ENCODE measurements at regions not wholly inside any gene's neighbourhood (a gene's known extent, or its start where the extent isn't known, plus 50 kb on each side); places are given as distances from the start of the nearest gene placed in this dataset.

DNA sequence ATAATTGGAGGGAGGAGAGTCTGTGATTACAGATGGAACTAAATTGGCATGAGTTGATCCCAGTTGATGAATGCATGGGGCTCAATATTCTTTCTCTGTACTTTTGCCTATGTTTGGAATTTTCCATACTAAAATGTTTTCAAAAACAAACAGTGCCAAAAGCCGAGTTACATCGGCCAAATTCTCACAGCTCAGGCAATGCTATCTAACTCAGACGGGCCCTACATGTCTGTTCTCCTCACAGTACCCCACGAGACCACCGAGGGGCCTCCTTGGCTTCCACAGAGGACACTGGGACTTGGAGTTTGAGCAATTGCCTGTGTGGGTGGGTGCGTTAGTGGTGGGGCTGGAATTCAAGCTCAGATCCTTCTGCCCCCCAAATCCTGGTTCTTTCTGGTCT is 413.2 kb downstream of the CDH26 start:
- TF ChIP-seq, protein P1, sequence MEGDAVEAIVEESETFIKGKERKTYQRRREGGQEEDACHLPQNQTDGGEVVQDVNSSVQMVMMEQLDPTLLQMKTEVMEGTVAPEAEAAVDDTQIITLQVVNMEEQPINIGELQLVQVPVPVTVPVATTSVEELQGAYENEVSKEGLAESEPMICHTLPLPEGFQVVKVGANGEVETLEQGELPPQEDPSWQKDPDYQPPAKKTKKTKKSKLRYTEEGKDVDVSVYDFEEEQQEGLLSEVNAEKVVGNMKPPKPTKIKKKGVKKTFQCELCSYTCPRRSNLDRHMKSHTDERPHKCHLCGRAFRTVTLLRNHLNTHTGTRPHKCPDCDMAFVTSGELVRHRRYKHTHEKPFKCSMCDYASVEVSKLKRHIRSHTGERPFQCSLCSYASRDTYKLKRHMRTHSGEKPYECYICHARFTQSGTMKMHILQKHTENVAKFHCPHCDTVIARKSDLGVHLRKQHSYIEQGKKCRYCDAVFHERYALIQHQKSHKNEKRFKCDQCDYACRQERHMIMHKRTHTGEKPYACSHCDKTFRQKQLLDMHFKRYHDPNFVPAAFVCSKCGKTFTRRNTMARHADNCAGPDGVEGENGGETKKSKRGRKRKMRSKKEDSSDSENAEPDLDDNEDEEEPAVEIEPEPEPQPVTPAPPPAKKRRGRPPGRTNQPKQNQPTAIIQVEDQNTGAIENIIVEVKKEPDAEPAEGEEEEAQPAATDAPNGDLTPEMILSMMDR (conservative IDR thresholded peaks at IDR 0.05): no peak
- no peak for TF ChIP-seq ZFX (IDR thresholded peaks at IDR 0.05)
